ENCODE measurements at regions not wholly inside any gene's neighbourhood (a gene's known extent, or its start where the extent isn't known, plus 50 kb on each side); places are given as distances from the start of the nearest gene placed in this dataset.

GRCh38 chr1:25079048-25079447, 149.0 kb upstream of the RUNX3 start:
- Mint-ChIP-seq H3K4me3 (no peak overlapping the region), H3K36me3 (peaks cover 8% of the 10 kb centered on the region), H3K27me3 (peaks cover 13% of the 10 kb centered on the region), H3K4me1 (peaks cover 4% of the 10 kb centered on the region), H3K27ac (no peak overlapping the region), H3K9me3 (peaks cover 9% of the 10 kb centered on the region)
- no peak for ATAC-seq (ENCODE audit: low read depth)
- DNase-seq: no peak
- POLR2A ChIA-PET: no interaction called here

- peaks cover 6% of the 10 kb centered on the region for H3K36me3 Mint-ChIP-seq
- POLR2A ChIA-PET: no interaction called here
- peaks cover 1% of the 10 kb centered on the region for H3K4me1 Mint-ChIP-seq
- ATAC-seq (ENCODE audit: low read depth) (no peak), DNase-seq (no peak)
- H3K27me3 Mint-ChIP-seq: peaks cover under 1% of the 10 kb centered on the region
- peaks cover 5% of the 10 kb centered on the region for H3K9me3 Mint-ChIP-seq
- no peak overlapping the region for H3K27ac Mint-ChIP-seq
- no peak overlapping the region for H3K4me3 Mint-ChIP-seq
Observed at GRCh38 chr1:25074351-25075227, 144.5 kb upstream of the RUNX3 start.

- Mint-ChIP-seq H3K9me3 (peaks cover 5% of the 10 kb centered on the region), H3K4me3 (no peak overlapping the region), H3K27ac (no peak overlapping the region), H3K27me3 (no peaks in the 10 kb centered on the region), H3K4me1 (peaks cover 1% of the 10 kb centered on the region), H3K36me3 (peaks cover 6% of the 10 kb centered on the region)
- POLR2A ChIA-PET: no interaction called here
- DNase-seq (no peak), ATAC-seq (ENCODE audit: low read depth) (no peak)
Observed at GRCh38 chr1:25073640-25074270, 143.7 kb upstream of the RUNX3 start.

GRCh38 chr1:25072461-25072860, 142.4 kb upstream of the RUNX3 start:
- ATAC-seq (ENCODE audit: low read depth): no peak
- H3K36me3 Mint-ChIP-seq: peaks cover 4% of the 10 kb centered on the region
- no peak for DNase-seq
- no peak overlapping the region for H3K4me3 Mint-ChIP-seq
- H3K27me3 Mint-ChIP-seq: peaks cover 3% of the 10 kb centered on the region
- POLR2A ChIA-PET: no interaction called here
- H3K27ac Mint-ChIP-seq: no peak overlapping the region
- peaks cover 5% of the 10 kb centered on the region for H3K9me3 Mint-ChIP-seq
- peaks cover 1% of the 10 kb centered on the region for H3K4me1 Mint-ChIP-seq

GRCh38 chr1:25068829-25069228, 138.8 kb upstream of the RUNX3 start:
- ATAC-seq (ENCODE audit: low read depth) (no peak), DNase-seq (no peak)
- Mint-ChIP-seq H3K36me3 (no peaks in the 10 kb centered on the region), H3K27ac (no peak overlapping the region), H3K27me3 (peaks cover 7% of the 10 kb centered on the region), H3K4me1 (peaks cover 13% of the 10 kb centered on the region), H3K4me3 (no peak overlapping the region), H3K9me3 (no peaks in the 10 kb centered on the region)
- POLR2A ChIA-PET: no interaction called here

GRCh38 chr1:25068316-25068715, 138.2 kb upstream of the RUNX3 start:
- ATAC-seq (ENCODE audit: low read depth): no peak
- DNase-seq: no peak
- peaks cover 16% of the 10 kb centered on the region for H3K4me1 Mint-ChIP-seq
- H3K36me3 Mint-ChIP-seq: no peaks in the 10 kb centered on the region
- H3K27me3 Mint-ChIP-seq: peaks cover 7% of the 10 kb centered on the region
- no peak overlapping the region for H3K27ac Mint-ChIP-seq
- no peaks in the 10 kb centered on the region for H3K9me3 Mint-ChIP-seq
- POLR2A ChIA-PET: no interaction called here
- no peak overlapping the region for H3K4me3 Mint-ChIP-seq

- POLR2A ChIA-PET: no interaction called here
- ATAC-seq (ENCODE audit: low read depth): no peak
- Mint-ChIP-seq H3K4me3 (no peak overlapping the region), H3K9me3 (no peaks in the 10 kb centered on the region), H3K27ac (no peak overlapping the region), H3K27me3 (peaks cover 7% of the 10 kb centered on the region), H3K36me3 (no peaks in the 10 kb centered on the region), H3K4me1 (peaks cover 16% of the 10 kb centered on the region)
- DNase-seq: no peak
Observed at GRCh38 chr1:25067518-25068251, 137.6 kb upstream of the RUNX3 start.

GRCh38 chr1:25066731-25067517, 136.8 kb upstream of the RUNX3 start:
- H3K4me1 Mint-ChIP-seq: peaks cover 16% of the 10 kb centered on the region
- no peaks in the 10 kb centered on the region for H3K9me3 Mint-ChIP-seq
- H3K27ac Mint-ChIP-seq: no peak overlapping the region
- H3K36me3 Mint-ChIP-seq: no peaks in the 10 kb centered on the region
- ATAC-seq (ENCODE audit: low read depth) (no peak), DNase-seq (no peak)
- H3K4me3 Mint-ChIP-seq: no peak overlapping the region
- POLR2A ChIA-PET: no interaction called here
- peaks cover 7% of the 10 kb centered on the region for H3K27me3 Mint-ChIP-seq

GRCh38 chr1:25066256-25066655, 136.2 kb upstream of the RUNX3 start:
- Mint-ChIP-seq H3K4me1 (peaks cover 16% of the 10 kb centered on the region), H3K36me3 (no peaks in the 10 kb centered on the region), H3K27me3 (peaks cover 7% of the 10 kb centered on the region), H3K9me3 (no peaks in the 10 kb centered on the region), H3K27ac (no peak overlapping the region), H3K4me3 (no peak overlapping the region)
- DNase-seq (no peak), ATAC-seq (ENCODE audit: low read depth) (no peak)
- POLR2A ChIA-PET: no interaction called here

GRCh38 chr1:25065795-25066238, 135.7 kb upstream of the RUNX3 start:
- Mint-ChIP-seq H3K9me3 (no peaks in the 10 kb centered on the region), H3K36me3 (no peaks in the 10 kb centered on the region), H3K4me1 (peaks cover 16% of the 10 kb centered on the region), H3K27me3 (peaks cover 7% of the 10 kb centered on the region), H3K27ac (no peak overlapping the region), H3K4me3 (no peak overlapping the region)
- ATAC-seq (ENCODE audit: low read depth) (no peak), DNase-seq (no peak)
- POLR2A ChIA-PET: no interaction called here

GRCh38 chr1:25065321-25065721, 135.2 kb upstream of the RUNX3 start:
- Mint-ChIP-seq H3K9me3 (no peaks in the 10 kb centered on the region), H3K4me1 (peaks cover 16% of the 10 kb centered on the region), H3K27me3 (peaks cover 7% of the 10 kb centered on the region), H3K36me3 (no peaks in the 10 kb centered on the region), H3K4me3 (no peak overlapping the region), H3K27ac (no peak overlapping the region)
- no peak for ATAC-seq (ENCODE audit: low read depth)
- POLR2A ChIA-PET: no interaction called here
- DNase-seq: no peak

GRCh38 chr1:25064465-25065240, 134.6 kb upstream of the RUNX3 start:
- POLR2A ChIA-PET: no interaction called here
- H3K36me3 Mint-ChIP-seq: no peaks in the 10 kb centered on the region
- peaks cover 16% of the 10 kb centered on the region for H3K4me1 Mint-ChIP-seq
- no peaks in the 10 kb centered on the region for H3K9me3 Mint-ChIP-seq
- no peak for DNase-seq
- no peak for ATAC-seq (ENCODE audit: low read depth)
- no peak overlapping the region for H3K4me3 Mint-ChIP-seq
- peaks cover 9% of the 10 kb centered on the region for H3K27me3 Mint-ChIP-seq
- H3K27ac Mint-ChIP-seq: peak overlapping the region; percentile 8

Data from activated naive CD8-positive, alpha-beta T cell treated with anti-CD3 and anti-CD28 coated beads, Interleukin-2, amount 10 ng/mL, durations not matched to agents 7 days and 5 days (primary cell).